ENCODE measurements at regions not wholly inside any gene's neighbourhood (a gene's known extent, or its start where the extent isn't known, plus 50 kb on each side); places are given as distances from the start of the nearest gene placed in this dataset.
A peak's percentile ranks its signal among the peaks of the same experiment; 100 is the strongest.

DNA sequence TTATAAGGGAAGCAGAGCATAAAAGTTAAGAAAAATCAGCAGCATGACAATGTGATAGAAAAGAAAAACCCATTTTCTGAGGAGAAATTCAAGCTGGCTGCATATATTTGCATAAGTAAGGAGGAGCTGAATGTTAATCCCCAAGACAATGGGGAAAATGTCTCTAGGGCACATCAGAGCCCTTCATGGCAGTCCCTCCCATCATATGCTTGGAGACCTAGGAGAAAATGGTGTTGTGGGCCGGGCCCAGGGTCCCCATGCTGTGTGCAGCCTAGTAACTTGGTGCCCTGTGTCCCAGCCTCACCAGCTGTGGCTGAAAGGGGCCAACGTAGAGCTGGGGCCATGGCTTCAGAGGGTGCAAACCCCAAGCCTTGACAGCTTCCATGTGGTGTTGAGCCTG lies 100.6 kb upstream of the PLPPR4 start:
- DNase-seq (ENCODE audit: low spot score) = no peak

DNA sequence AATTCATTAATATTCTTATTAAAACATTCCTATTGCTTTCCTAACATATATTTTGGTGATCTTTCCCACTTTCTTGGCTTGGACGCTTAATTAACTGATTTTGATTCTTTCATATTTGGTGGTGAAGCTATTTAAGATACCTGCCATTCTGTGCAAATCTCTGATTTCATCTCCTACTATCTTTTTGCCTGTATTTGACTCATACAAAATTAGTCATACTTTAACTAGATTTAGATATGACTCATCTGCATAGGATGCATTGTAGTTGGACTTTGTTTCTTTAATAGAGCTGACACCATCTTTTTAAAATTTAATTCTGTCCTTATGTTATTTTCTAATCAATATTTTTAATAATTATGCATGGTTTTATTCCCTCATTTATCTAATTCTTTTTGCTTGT lies 93.8 kb upstream of the PLPPR4 start:
- peak; percentile 22 for DNase-seq (ENCODE audit: low spot score)

DNA sequence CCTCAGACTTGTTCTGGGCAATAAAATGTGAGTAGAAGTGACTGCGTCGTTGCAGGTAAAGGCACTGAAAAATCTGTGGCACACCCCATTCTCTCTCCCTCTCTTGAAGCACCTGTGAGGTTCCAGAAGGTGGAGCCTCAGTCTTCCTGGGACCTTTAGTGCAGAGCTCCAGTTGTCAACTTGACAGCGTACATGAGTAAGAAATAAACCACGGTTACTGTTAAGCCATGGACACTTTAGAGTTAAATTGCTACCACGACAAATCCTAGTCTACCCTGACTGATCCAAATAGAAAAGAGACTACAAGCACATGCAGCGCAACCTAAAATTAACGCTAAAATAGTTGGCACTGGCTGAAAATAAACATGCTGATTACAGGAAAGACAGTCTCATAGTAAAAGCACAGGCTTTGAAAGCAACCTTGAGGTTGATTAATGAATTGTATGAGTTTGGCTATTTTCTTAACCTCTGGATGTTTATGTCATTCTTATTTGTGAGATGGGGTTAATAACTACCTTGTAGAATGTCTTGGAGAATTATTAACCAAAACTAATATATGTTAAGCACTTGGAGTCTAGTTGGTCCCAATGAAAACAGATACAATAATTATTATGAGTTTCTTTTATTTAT lies 93.0 kb upstream of the PLPPR4 start:
- no peak for DNase-seq (ENCODE audit: low spot score)

DNA sequence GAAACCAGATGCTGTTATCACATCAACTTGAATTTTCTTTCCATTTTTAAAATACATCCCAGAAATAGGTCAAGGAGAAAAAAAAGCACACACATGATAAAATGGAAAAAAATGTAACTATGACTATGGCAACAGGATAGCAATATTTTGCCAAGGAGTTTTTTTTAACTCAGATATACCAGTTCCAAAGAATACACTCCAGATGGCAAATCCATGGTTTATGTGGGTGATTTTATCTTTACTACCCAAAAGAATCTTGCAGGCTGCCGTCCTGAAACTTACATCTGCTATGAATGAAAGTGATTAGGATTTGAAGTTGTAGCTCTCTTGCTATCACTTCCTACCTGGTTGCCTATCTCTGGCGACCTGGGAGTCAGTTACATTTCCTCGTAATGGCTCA lies 91.0 kb upstream of the PLPPR4 start:
- peak; percentile 19 for DNase-seq (ENCODE audit: low spot score)

DNA sequence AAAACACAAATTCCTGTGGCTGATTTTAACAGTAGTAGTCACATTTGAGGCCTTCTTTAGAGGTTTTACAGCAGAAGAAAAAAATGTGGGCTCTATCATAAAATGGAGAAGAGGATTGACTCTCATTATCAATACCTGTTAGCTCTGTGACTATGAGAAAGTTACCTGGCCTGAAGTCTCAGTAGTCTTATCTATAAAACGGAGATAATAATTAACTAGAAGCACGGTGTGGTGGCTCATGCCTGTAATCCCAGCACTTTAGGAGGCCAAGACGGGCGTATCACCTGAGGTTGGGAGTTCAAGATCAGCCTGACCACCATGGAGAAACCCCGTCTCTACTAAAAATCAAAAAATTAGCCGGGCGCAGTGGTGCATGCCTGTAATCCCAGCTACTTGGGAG lies 90.4 kb upstream of the PLPPR4 start:
- no peak for DNase-seq (ENCODE audit: low spot score)

DNA sequence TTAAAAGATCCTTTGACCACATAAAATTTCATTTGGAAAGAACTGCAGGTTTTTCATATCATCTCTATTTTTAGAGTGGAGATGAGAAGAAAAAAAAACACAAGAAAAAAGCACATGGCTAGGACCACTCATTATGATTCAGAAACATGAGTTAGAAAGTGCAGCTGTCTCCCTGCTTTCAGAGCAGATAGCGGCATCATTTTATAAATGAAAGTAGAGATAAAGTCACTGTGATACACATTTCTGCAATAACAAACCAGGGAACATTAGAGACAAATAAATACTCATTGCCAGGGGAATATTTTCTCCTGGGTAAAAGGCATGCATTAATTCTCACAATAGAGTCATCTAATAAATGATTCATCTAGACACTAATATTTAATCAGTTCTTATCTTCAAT lies 87.5 kb upstream of the PLPPR4 start:
- no peak for DNase-seq (ENCODE audit: low spot score)

DNA sequence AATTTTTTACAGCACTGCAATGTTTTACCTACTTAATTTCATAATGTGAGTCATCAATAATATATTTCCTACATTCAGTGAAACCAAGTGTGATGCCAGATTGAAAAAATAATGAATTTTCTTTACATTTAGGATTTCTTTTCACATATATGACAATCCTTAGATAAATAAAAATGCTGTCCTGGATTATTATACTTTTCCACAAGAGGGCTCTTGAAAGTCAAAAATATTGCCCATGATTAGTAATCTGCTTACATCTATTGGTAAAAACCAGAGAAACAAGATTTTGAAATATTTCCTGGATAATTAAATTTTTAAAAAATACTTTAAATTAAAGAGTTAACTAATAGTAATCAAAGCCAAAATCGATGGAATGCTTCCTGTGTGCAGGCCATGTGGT lies 86.8 kb upstream of the PLPPR4 start:
- DNase-seq (ENCODE audit: low spot score) = no peak

DNA sequence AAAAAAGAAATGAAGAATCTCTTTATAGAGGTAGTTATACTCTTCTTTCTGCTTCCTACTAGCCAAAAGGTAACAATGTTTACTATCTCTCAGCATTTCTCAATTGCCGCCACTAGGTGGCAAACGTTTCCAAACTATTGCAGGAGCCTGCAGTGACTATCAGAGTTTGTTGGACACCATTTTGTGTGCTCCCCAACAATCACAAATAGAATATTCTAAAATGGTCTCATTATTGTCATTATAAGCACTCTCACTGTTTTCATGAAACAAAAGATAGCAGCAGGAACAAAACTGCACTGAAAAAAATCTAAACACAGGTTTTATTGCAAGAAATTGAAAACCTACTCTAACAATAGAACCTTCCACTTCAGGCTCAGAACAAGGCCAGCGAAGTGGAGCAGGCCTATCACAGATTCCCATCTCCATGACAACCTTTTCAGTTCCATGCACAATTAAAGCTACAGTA lies 83.9 kb upstream of the PLPPR4 start:
- DNase-seq (ENCODE audit: low spot score) = peak; percentile 19

DNA sequence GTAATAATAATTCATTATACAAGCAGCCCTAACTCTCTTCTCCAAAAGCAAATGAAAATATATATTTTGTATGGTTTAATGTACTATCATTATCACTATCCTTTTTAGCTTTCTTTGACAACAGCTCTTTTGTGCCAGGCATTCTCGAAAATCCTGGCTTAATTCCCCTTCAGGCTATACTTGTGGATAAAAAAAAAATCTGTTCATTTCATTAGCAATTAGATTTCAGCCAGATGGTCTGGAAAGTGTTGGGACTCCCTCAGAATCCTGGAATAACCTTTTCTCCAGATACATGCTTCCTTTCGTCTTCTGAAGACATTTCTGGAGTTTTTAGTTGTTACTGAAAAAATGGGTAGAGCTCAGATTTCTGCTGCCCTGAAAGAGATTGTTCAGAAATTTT lies 83.4 kb upstream of the PLPPR4 start:
- DNase-seq (ENCODE audit: low spot score) = no peak

DNA sequence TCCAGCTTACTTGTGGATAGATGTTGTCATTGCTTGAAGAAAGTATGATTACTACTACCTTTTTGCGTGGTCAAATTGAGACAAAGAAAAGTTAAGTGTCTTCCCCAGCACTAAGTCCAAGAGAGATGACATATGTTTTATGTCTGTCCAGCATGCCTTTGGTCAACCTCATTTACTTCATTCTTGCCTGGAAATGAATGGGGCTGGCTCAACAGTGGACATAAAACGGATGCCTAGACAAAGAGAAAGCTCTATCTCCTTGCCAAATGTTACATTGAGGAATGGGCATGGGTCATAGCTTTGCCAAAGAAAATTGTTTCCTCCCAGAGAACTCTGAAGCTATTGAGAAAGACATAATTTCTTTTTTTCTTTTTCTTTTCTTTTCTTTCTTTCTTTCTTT lies 82.4 kb upstream of the PLPPR4 start:
- no peak for DNase-seq (ENCODE audit: low spot score)

DNA sequence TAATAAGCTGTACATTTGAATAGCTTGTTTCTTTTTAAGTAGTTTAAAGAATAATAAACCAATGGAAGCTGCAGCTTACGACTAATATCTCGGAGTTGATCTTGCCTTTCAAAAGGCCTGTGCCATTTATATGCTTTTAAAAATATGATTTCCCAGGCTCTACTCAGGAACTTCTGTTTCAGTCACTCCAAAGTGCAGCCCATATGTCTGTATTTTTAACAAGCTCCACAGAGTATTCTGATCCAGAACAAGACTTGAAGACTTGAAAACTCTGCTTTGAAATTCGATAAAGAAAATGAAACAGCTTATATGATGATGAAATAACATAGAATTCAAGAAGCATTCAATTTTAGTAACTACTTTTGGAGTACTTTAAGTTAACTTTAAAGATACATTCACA lies 79.1 kb upstream of the PLPPR4 start:
- DNase-seq (ENCODE audit: low spot score) = no peak

DNA sequence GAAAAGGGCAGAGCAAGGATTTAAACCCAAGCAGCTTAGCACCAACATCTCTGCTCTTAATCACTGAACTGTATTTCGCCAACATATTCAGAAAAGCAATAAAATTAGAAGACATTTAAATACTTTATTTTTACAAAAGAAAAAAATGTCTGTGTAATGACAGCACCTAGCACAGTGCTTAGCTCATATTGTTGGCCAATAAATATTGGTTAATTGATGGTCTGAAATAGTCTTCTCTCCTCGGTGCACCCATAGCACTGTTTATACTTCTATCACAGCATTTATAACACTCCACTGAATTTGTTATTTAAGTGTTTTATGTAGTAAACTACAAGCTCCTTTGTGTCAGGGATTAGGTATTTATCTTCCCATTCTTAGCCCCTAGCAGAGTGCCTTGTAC lies 70.9 kb upstream of the PLPPR4 start:
- no peak for DNase-seq (ENCODE audit: low spot score)

DNA sequence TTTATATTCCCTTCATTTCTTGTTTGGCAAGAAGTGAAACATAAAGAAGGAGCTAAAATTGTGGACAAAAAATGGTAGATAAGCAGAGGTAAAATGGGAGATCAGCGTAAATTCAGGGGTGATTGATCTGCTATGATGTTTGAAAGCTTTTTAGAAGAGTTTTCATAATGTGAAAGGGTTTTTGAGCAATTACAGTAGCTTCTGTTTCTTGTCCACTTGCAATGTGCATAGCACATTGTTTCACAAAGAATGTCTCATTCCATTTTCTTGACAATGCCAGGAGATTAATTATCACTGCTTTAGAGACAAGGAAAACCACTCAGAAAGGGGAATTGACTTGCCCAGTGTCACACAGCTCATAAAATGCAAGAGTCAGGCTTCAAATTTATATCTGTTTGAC lies 65.9 kb upstream of the PLPPR4 start:
- DNase-seq (ENCODE audit: low spot score) = no peak

DNA sequence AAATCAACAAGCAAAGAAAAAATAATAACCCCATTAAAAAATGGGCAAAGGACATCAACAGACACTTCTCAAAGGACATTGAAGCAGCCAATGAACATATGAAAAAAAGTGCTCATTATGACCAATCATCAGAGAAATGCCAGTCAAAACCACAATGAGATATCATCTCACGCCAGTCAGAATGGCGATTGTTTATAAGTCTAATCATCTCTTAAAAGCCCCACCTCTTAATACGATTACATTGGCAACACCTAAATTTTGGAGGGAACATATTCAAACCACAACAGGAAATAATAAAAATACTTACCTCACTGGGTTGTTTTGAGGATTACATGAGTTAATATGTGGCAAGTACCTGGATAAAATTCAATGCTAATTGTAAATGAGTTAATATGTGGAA lies 57.1 kb upstream of the PLPPR4 start:
- DNase-seq (ENCODE audit: low spot score) = no peak

All from hepatic stellate cell (primary cell).